ENCODE measurements at regions not wholly inside any gene's neighbourhood (a gene's known extent, or its start where the extent isn't known, plus 50 kb on each side); places are given as distances from the start of the nearest gene placed in this dataset.

DNA sequence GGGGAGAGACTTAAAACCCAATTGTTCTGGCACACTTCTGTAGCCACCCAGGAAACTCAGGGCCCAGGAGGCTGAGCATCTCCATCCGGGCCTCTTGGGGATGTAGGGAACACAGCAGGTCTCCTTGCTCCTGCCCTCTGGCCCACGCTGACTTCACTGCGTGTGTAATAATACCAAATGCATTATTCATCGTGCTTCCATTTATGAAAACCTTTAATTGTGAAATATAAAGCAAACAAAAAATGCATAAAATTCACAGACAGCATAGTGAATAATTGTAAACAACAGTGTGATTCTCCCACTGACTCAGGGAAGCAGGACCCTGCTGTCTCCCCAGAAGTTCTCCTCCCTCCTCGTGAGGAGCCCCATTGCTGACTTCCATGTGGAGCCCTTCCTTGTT lies 70.3 kb upstream of the SHH start:
- H2BK12ac ChIP-seq (ENCODE audit: low read length in 2 of 2) = no peak overlapping the region
- H3K79me1 ChIP-seq (replicated peaks; ENCODE audit: low read length, poor library complexity, severe bottlenecking) = no peaks in the 10 kb centered on the region
- no peak overlapping the region for H2BK15ac ChIP-seq (ENCODE audit: low read depth, poor library complexity, severe bottlenecking)
- DNase-seq = no peak
- H3K18ac ChIP-seq (ENCODE audit: low read depth in 1 of 2, low read length in 2 of 2) = no peak overlapping the region
- peak overlapping the region; percentile 16 for H3K9ac ChIP-seq (ENCODE audit: low read length)
- H3K4me2 ChIP-seq (ENCODE audit: low read length, poor library complexity, severe bottlenecking) = no peak overlapping the region
- peaks cover 17% of the 10 kb centered on the region for H3K4me1 ChIP-seq (ENCODE audit: control insufficient read depth, insufficient read depth, low read depth, low read length)
- no peak overlapping the region for H3K27ac ChIP-seq (ENCODE audit: low read length, poor library complexity, severe bottlenecking)
- H4K8ac ChIP-seq (ENCODE audit: low read length) = no peak overlapping the region
- H2BK120ac ChIP-seq (ENCODE audit: low read depth, low read length) = no peak overlapping the region
- no peak overlapping the region for H3K4ac ChIP-seq (ENCODE audit: low read depth in 1 of 2, low read length in 2 of 2)
- no peak overlapping the region for H3K23ac ChIP-seq (ENCODE audit: low read length in 2 of 2)
- 75% methylated on average over 2 of the region's 5 CpGs for WGBS
- H3K27me3 ChIP-seq (ENCODE audit: control insufficient read depth in 1 of 2, insufficient read depth in 1 of 2, low read length in 2 of 2) = no peaks in the 10 kb centered on the region
- H2AK5ac ChIP-seq (ENCODE audit: low read length, severe bottlenecking) = no peak overlapping the region
- no peak overlapping the region for H3K4me3 ChIP-seq (ENCODE audit: insufficient read depth in 1 of 2, low read depth in 1 of 2, low read length in 2 of 2)
- H3K9me3 ChIP-seq (ENCODE audit: control insufficient read depth, low read length) = no peaks in the 10 kb centered on the region
- H3K14ac ChIP-seq (ENCODE audit: low read length in 2 of 2) = no peak overlapping the region
- no peak overlapping the region for H2BK5ac ChIP-seq (ENCODE audit: low read depth, low read length, poor library complexity, severe bottlenecking)
- no peak overlapping the region for H4K91ac ChIP-seq (ENCODE audit: low read length)
- H2AFZ ChIP-seq (ENCODE audit: low read depth, low read length) = no peak overlapping the region
- no peaks in the 10 kb centered on the region for H3K36me3 ChIP-seq (ENCODE audit: control insufficient read depth in 1 of 2, insufficient read depth in 2 of 2, low read depth in 1 of 2, low read length in 2 of 2)

DNA sequence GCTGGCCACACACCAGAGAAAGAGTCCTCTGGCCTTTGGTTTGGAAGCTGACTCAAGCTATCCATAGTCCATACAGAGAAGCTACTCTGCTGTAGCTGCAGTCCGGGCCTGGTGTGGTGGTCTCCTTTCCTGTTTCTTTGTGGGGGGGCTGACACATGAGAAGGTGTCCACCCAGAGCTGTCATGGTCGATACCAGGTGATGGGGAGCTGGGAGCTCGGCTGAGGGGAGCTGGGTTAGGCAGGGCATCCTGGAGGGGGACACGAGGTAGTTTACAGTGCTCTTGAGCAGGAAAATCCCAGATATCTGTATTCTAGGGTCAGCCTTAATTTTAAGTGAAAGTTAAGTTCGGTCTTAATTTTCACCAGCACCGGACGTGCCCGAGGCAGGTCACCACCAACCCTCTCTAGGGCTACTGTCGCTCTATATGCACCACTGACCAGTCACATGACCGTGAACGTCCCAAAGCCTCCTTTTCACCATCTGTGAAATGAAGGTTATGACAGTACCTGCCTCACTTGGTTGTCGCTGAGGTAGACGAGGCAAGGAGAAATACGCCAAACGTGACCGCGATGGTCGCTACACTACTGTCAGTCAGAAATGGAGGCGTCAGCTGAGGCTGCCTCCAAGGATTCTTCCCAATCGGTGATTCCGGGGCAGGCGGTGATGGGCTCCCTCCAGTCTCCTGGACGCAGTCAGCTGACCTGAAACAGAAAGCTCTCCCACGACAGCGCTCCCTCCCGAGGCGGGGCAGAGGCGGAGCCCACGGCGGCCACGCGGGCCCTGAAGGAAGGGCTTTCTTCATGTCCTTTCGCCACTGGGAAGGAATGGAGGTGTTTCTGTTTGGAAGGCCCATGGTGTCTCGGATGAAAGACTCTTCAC lies 69.4 kb upstream of the SHH start:
- no peak overlapping the region for H4K91ac ChIP-seq (ENCODE audit: low read length)
- H4K8ac ChIP-seq (ENCODE audit: low read length) = no peak overlapping the region
- no peak overlapping the region for H3K18ac ChIP-seq (ENCODE audit: low read depth in 1 of 2, low read length in 2 of 2)
- H3K27ac ChIP-seq (ENCODE audit: low read length, poor library complexity, severe bottlenecking) = no peak overlapping the region
- no peak overlapping the region for H2BK15ac ChIP-seq (ENCODE audit: low read depth, poor library complexity, severe bottlenecking)
- no peak overlapping the region for H3K4me3 ChIP-seq (ENCODE audit: insufficient read depth in 1 of 2, low read depth in 1 of 2, low read length in 2 of 2)
- H3K79me1 ChIP-seq (replicated peaks; ENCODE audit: low read length, poor library complexity, severe bottlenecking) = no peaks in the 10 kb centered on the region
- no peak overlapping the region for H2AK5ac ChIP-seq (ENCODE audit: low read length, severe bottlenecking)
- H2AFZ ChIP-seq (ENCODE audit: low read depth, low read length) = no peak overlapping the region
- DNase-seq = no peak
- H2BK5ac ChIP-seq (ENCODE audit: low read depth, low read length, poor library complexity, severe bottlenecking) = no peak overlapping the region
- H3K14ac ChIP-seq (ENCODE audit: low read length in 2 of 2) = no peak overlapping the region
- H3K9me3 ChIP-seq (ENCODE audit: control insufficient read depth, low read length) = no peaks in the 10 kb centered on the region
- H2BK12ac ChIP-seq (ENCODE audit: low read length in 2 of 2) = no peak overlapping the region
- H3K9ac ChIP-seq (ENCODE audit: low read length) = no peak overlapping the region
- no peak overlapping the region for H2BK120ac ChIP-seq (ENCODE audit: low read depth, low read length)
- no peak overlapping the region for H3K23ac ChIP-seq (ENCODE audit: low read length in 2 of 2)
- no peaks in the 10 kb centered on the region for H3K36me3 ChIP-seq (ENCODE audit: control insufficient read depth in 1 of 2, insufficient read depth in 2 of 2, low read depth in 1 of 2, low read length in 2 of 2)
- WGBS = 84% methylated on average over 33 of the region's 34 CpGs
- H3K27me3 ChIP-seq (ENCODE audit: control insufficient read depth in 1 of 2, insufficient read depth in 1 of 2, low read length in 2 of 2) = no peaks in the 10 kb centered on the region
- peaks cover 17% of the 10 kb centered on the region for H3K4me1 ChIP-seq (ENCODE audit: control insufficient read depth, insufficient read depth, low read depth, low read length)
- H3K4ac ChIP-seq (ENCODE audit: low read depth in 1 of 2, low read length in 2 of 2) = no peak overlapping the region
- H3K4me2 ChIP-seq (ENCODE audit: low read length, poor library complexity, severe bottlenecking) = no peak overlapping the region

DNA sequence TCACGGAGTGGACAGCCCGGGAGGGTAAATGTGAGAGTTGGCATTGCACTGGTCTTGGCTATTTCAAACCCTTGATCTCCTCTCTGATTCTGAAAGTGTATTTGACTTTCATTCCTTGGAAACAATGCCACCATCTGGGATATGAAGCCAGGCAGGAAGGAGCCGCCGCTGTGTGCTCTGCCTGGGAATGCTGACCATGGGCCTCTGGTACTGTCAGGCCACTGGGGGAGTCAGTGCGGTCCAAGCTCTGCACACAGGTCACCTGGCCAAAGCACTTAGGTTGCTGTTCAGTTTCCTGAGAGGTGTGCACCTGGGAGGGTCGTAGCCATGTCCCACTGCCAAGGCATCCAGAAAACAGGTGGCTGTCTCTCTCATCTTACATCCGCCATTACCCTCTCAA lies 68.5 kb upstream of the SHH start:
- Histone ChIP-seq H2BK5ac (ENCODE audit: low read depth, low read length, poor library complexity, severe bottlenecking) (no peak overlapping the region), H2AFZ (ENCODE audit: low read depth, low read length) (no peak overlapping the region), H4K91ac (ENCODE audit: low read length) (no peak overlapping the region), H3K4ac (ENCODE audit: low read depth in 1 of 2, low read length in 2 of 2) (no peak overlapping the region), H2BK12ac (ENCODE audit: low read length in 2 of 2) (no peak overlapping the region), H3K14ac (ENCODE audit: low read length in 2 of 2) (no peak overlapping the region), H4K8ac (ENCODE audit: low read length) (no peak overlapping the region), H2AK5ac (ENCODE audit: low read length, severe bottlenecking) (no peak overlapping the region), H3K36me3 (ENCODE audit: control insufficient read depth in 1 of 2, insufficient read depth in 2 of 2, low read depth in 1 of 2, low read length in 2 of 2) (no peaks in the 10 kb centered on the region), H3K4me1 (ENCODE audit: control insufficient read depth, insufficient read depth, low read depth, low read length) (peaks cover 11% of the 10 kb centered on the region), H3K4me3 (ENCODE audit: insufficient read depth in 1 of 2, low read depth in 1 of 2, low read length in 2 of 2) (no peak overlapping the region), H3K4me2 (ENCODE audit: low read length, poor library complexity, severe bottlenecking) (no peak overlapping the region), H3K9me3 (ENCODE audit: control insufficient read depth, low read length) (no peaks in the 10 kb centered on the region), H3K27me3 (ENCODE audit: control insufficient read depth in 1 of 2, insufficient read depth in 1 of 2, low read length in 2 of 2) (no peaks in the 10 kb centered on the region), H2BK120ac (ENCODE audit: low read depth, low read length) (no peak overlapping the region), H2BK15ac (ENCODE audit: low read depth, poor library complexity, severe bottlenecking) (no peak overlapping the region), H3K18ac (ENCODE audit: low read depth in 1 of 2, low read length in 2 of 2) (no peak overlapping the region), H3K9ac (ENCODE audit: low read length) (no peak overlapping the region), H3K23ac (ENCODE audit: low read length in 2 of 2) (no peak overlapping the region), H3K27ac (ENCODE audit: low read length, poor library complexity, severe bottlenecking) (no peak overlapping the region), H3K79me1 (replicated peaks; ENCODE audit: low read length, poor library complexity, severe bottlenecking) (no peaks in the 10 kb centered on the region)
- WGBS = 78% methylated on average over 7 of the region's 7 CpGs
- DNase-seq = no peak

DNA sequence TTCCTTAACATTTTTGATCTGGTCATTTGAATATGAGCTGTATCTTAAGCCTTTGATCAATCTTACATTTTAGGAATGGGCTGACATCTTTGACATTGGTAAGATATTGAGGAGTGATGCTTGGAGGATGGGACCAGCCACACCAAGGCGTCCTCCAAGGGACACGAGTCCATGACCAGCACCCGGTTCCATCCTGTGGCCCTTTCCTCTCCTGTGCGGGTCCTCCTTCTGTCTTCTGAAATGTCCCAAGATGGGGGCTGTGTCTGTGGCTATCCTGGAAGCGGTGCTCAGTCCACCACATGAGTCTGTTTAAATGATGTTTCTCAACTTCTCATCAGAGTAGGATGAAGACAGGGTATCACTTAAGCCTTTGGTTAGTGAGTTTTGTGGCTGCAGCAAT lies 67.3 kb upstream of the SHH start:
- Histone ChIP-seq H3K9me3 (ENCODE audit: control insufficient read depth, low read length) (no peaks in the 10 kb centered on the region), H3K27me3 (ENCODE audit: control insufficient read depth in 1 of 2, insufficient read depth in 1 of 2, low read length in 2 of 2) (no peaks in the 10 kb centered on the region), H3K23ac (ENCODE audit: low read length in 2 of 2) (no peak overlapping the region), H3K4me2 (ENCODE audit: low read length, poor library complexity, severe bottlenecking) (no peak overlapping the region), H2BK12ac (ENCODE audit: low read length in 2 of 2) (no peak overlapping the region), H3K27ac (ENCODE audit: low read length, poor library complexity, severe bottlenecking) (no peak overlapping the region), H4K8ac (ENCODE audit: low read length) (no peak overlapping the region), H3K36me3 (ENCODE audit: control insufficient read depth in 1 of 2, insufficient read depth in 2 of 2, low read depth in 1 of 2, low read length in 2 of 2) (no peaks in the 10 kb centered on the region), H3K18ac (ENCODE audit: low read depth in 1 of 2, low read length in 2 of 2) (no peak overlapping the region), H3K4me3 (ENCODE audit: insufficient read depth in 1 of 2, low read depth in 1 of 2, low read length in 2 of 2) (no peak overlapping the region), H3K9ac (ENCODE audit: low read length) (no peak overlapping the region), H4K91ac (ENCODE audit: low read length) (no peak overlapping the region), H2AFZ (ENCODE audit: low read depth, low read length) (no peak overlapping the region), H3K4ac (ENCODE audit: low read depth in 1 of 2, low read length in 2 of 2) (no peak overlapping the region), H2BK15ac (ENCODE audit: low read depth, poor library complexity, severe bottlenecking) (no peak overlapping the region), H3K79me1 (replicated peaks; ENCODE audit: low read length, poor library complexity, severe bottlenecking) (no peaks in the 10 kb centered on the region), H2AK5ac (ENCODE audit: low read length, severe bottlenecking) (no peak overlapping the region), H3K4me1 (ENCODE audit: control insufficient read depth, insufficient read depth, low read depth, low read length) (peaks cover 2% of the 10 kb centered on the region), H3K14ac (ENCODE audit: low read length in 2 of 2) (no peak overlapping the region), H2BK5ac (ENCODE audit: low read depth, low read length, poor library complexity, severe bottlenecking) (no peak overlapping the region), H2BK120ac (ENCODE audit: low read depth, low read length) (no peak overlapping the region)
- 77% methylated on average over 4 of the region's 5 CpGs for WGBS
- DNase-seq = no peak

Data from mesenchymal stem cell (in vitro differentiated cells and primary cell).